ENCODE measurements at regions not wholly inside any gene's neighbourhood (a gene's known extent, or its start where the extent isn't known, plus 50 kb on each side); places are given as distances from the start of the nearest gene placed in this dataset.

DNA sequence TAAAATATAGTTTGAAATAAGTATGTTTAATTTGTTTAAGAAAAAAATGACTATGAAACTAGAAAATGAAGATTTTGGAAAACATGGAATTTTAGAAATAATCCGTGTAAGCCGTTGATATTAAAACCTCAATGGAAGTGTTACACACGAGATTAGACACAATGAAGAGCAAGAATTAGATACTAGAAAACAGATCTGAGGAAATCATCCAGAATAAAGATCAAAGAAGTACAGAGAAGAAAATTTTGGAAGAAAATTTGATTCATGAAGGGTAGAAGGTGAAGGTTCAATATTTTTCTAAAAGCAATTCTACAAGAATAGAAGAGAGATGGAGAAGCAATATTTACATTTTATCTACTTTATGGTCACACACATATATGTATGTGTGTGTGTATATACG, 52.5 kb upstream of the SATB1 start (continued):
- TF ChIP-seq, protein P1, sequence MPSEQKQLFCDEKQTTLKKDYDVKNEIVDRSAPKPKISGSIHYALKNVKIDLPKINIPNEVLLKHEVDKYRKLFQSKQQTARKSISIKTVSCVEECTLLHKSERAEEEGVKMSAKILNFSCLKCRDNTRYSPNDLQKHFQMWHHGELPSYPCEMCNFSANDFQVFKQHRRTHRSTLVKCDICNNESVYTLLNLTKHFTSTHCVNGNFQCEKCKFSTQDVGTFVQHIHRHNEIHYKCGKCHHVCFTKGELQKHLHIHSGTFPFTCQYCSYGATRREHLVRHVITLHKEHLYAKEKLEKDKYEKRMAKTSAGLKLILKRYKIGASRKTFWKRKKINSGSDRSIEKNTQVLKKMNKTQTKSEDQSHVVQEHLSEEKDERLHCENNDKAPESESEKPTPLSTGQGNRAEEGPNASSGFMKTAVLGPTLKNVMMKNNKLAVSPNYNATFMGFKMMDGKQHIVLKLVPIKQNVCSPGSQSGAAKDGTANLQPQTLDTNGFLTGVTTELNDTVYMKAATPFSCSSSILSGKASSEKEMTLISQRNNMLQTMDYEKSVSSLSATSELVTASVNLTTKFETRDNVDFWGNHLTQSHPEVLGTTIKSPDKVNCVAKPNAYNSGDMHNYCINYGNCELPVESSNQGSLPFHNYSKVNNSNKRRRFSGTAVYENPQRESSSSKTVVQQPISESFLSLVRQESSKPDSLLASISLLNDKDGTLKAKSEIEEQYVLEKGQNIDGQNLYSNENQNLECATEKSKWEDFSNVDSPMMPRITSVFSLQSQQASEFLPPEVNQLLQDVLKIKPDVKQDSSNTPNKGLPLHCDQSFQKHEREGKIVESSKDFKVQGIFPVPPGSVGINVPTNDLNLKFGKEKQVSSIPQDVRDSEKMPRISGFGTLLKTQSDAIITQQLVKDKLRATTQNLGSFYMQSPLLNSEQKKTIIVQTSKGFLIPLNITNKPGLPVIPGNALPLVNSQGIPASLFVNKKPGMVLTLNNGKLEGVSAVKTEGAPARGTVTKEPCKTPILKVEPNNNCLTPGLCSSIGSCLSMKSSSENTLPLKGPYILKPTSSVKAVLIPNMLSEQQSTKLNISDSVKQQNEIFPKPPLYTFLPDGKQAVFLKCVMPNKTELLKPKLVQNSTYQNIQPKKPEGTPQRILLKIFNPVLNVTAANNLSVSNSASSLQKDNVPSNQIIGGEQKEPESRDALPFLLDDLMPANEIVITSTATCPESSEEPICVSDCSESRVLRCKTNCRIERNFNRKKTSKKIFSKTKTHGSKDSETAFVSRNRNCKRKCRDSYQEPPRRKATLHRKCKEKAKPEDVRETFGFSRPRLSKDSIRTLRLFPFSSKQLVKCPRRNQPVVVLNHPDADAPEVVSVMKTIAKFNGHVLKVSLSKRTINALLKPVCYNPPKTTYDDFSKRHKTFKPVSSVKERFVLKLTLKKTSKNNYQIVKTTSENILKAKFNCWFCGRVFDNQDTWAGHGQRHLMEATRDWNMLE (tag by site-specific recombination; conservative IDR thresholded peaks at IDR 0.05; ENCODE audit: low read depth): no peak
- TF ChIP-seq ZNF10 (tag by site-specific recombination; IDR thresholded peaks at IDR 0.05): no peak
- TF ChIP-seq SP3 (tag by site-specific recombination; IDR thresholded peaks at IDR 0.05): no peak
- no peak for TF ChIP-seq ZNF664 (tag by site-specific recombination; IDR thresholded peaks at IDR 0.05)
- TF ChIP-seq ZNF174 (tag by site-specific recombination; IDR thresholded peaks at IDR 0.05): no peak
- no peak for TF ChIP-seq MYNN (tag by site-specific recombination; IDR thresholded peaks at IDR 0.05; ENCODE audit: borderline replicate concordance)

Data from HEK293 (cell line).